Limb (tissue), 2 donors: ENCODE measurements at regions not wholly inside any gene's neighbourhood (a gene's known extent, or its start where the extent isn't known, plus 50 kb on each side); places are given as distances from the start of the nearest gene placed in this dataset.
"Not testable (repeated sequence)": the region's sequence is repeated elsewhere in the genome, so short reads cannot be mapped to it uniquely, and the experiment has no call there.

Experiments used
- DNase-seq, 2 donors: peaks; one replicate each; pipeline ENCODE4 v3.0.0-alpha.2; 2016; ENCODE audit errors: extremely low spot score in 2 of 2

- DNase-seq, result no peak
Observed at GRCh38 chr4:110424144-110424543, 51.8 kb upstream of the ENPEP start.

- no peak for DNase-seq
Observed at GRCh38 chr4:110418641-110419040, 57.3 kb upstream of the ENPEP start.

- no peak for DNase-seq
Observed at GRCh38 chr4:110417136-110417535, 58.8 kb upstream of the ENPEP start.

- DNase-seq, result no peak
Observed at GRCh38 chr4:110415478-110415877, 60.5 kb upstream of the ENPEP start.

GRCh38 chr4:110415041-110415440 lies 60.9 kb upstream of the ENPEP start:
- no peak for DNase-seq

GRCh38 chr4:110414561-110414920 lies 61.4 kb upstream of the ENPEP start:
- DNase-seq, result peak in 1 of 2 donors; percentile 21

- DNase-seq, result peak; percentile 56 to 64
Observed at GRCh38 chr4:110413807-110414560, 62.0 kb upstream of the ENPEP start.

- peak; percentile 22 to 31 for DNase-seq
Observed at GRCh38 chr4:110412354-110413065, 63.4 kb upstream of the ENPEP start.

GRCh38 chr4:110411574-110412011 lies 64.4 kb upstream of the ENPEP start:
- no peak for DNase-seq

- not testable (repeated sequence) for DNase-seq
Observed at GRCh38 chr4:110410853-110411573, 64.9 kb upstream of the ENPEP start.

- no peak for DNase-seq
Observed at GRCh38 chr4:110400086-110400485, 75.9 kb upstream of the ENPEP start.

GRCh38 chr4:110399046-110399445 lies 76.9 kb upstream of the ENPEP start:
- DNase-seq, result not testable (repeated sequence)

- no peak for DNase-seq
Observed at GRCh38 chr4:110396963-110397362, 79.0 kb upstream of the ENPEP start.

GRCh38 chr4:110395421-110395820 lies 80.5 kb upstream of the ENPEP start:
- DNase-seq, result no peak

- DNase-seq, result no peak
Observed at GRCh38 chr4:110394871-110395270, 81.1 kb upstream of the ENPEP start.

GRCh38 chr4:110381784-110382183 lies 94.2 kb upstream of the ENPEP start:
- DNase-seq, result no peak

GRCh38 chr4:110372485-110372884 lies 103.5 kb upstream of the ENPEP start:
- no peak for DNase-seq

- DNase-seq, result no peak
Observed at GRCh38 chr4:110371016-110371770, 104.8 kb upstream of the ENPEP start.

- DNase-seq, result no peak
Observed at GRCh38 chr4:110368409-110368808, 107.5 kb upstream of the ENPEP start.

- no peak for DNase-seq
Observed at GRCh38 chr4:110367156-110367555, 108.8 kb upstream of the ENPEP start.

GRCh38 chr4:110365761-110366160 lies 110.2 kb upstream of the ENPEP start:
- DNase-seq, result peak in 1 of 2 donors; percentile 2
